ENCODE measurements at regions not wholly inside any gene's neighbourhood (a gene's known extent, or its start where the extent isn't known, plus 50 kb on each side); places are given as distances from the start of the nearest gene placed in this dataset.
"Not testable (repeated sequence)": the region's sequence is repeated elsewhere in the genome, so short reads cannot be mapped to it uniquely, and the experiment has no call there.

GRCh38 chr11:116666673-116667249 is 106.0 kb downstream of the BUD13 start:
- not testable (repeated sequence) for DNase-seq (ENCODE audit: low read depth in 2 of 2)

GRCh38 chr11:116665523-116665922 is 107.3 kb downstream of the BUD13 start:
- DNase-seq (ENCODE audit: low read depth in 2 of 2) = no peak

DNA sequence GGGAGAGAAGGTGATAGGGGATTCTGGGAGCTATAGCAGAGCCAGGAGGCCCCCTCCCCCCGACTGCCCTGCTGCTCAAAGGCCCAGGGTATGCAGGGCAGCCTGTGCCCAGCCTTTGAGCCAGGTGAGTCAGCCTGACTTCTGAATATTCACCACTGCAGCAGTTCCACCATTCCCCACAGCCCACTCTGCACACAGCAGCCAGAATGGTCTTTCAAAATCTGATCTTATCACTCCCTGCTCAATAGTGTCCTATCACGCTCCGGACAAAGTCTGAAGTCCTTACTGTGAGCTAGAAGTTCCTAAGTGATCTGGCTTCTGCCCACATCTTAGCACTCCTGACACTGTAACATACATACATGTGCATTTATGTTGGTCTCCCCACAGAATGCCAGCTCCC is 111.7 kb downstream of the BUD13 start:
- DNase-seq (ENCODE audit: low read depth in 2 of 2) = no peak

- DNase-seq (ENCODE audit: low read depth in 2 of 2) = no peak
These were observed 112.8 kb downstream of the BUD13 start for GRCh38 chr11:116660011-116660410.

DNA sequence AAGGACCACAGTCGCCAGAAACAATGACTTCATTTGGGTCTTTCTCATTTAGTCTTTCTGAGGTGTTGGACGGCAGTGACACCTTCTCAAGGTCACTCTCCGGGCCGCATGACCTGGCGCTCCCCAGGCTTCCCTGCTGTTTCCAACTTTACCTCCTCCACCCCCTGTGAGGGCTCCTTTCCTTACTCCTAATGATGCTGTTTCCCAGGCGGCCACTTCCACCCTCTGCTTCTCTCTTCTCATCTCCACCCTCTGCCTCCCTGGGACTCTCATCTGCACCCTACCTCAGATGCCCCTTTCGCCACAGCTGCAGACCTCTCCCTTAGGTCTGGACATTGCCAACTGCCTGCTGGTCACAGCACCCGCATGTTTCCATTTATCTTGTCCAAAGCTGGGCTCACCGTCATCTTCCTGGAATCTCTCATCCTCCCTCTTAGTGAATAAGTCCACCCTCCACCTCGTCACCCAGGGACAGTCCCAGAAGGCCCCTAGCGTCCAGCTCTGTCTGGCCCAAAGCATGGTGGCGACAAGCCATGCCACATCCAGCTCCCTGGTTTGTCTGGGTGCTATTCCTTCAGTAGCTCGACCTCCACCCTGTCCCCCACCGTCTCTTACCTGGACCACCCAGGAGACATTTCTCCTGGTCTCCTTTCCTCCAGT is 113.8 kb downstream of the BUD13 start:
- no peak for DNase-seq (ENCODE audit: low read depth in 2 of 2)

DNA sequence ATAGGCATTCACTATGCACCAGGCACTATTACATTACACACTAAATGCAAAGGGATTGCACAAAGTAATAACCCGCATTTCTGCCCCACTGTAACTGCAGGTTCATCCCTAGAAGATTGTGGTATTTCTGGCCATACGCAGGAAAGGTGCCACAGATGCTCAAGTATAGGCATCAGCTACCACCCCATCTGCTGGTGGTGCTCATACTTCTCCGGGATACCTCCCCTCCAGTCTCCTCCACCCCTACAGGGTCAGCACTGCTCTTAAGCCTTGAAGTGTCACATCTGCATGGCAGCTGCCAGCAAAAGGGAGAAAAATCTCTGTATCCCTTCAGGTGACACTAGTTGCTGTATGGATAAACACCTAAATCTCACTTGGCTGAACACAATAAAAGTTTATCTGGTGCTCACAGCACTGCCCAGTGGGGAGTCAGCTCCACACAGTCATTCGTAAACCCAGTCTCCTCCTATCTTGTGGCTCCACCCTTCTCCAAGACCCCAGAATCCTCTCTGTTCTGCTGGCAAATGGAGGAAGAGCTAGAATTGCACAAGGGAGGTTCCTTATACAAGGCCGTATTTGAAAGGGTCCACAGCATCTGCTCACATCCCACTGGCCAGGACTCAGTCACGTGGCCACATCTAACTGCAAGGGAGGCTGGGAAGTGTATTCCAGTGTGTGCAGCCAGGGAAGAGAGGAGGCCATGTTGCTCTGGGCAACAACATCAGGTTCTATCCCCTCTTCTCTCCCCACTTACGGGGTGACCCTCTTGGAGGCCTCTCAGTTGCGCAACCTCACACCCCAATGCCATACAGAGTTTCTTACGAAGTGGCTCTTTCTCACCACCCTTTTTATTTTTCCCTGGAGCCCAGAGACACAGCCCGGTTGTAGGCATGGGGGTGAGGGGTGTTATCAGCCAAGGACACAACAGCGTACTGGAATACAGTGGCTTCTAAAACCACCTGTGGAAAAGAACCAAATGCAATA is 114.7 kb downstream of the BUD13 start:
- no peak for DNase-seq (ENCODE audit: low read depth in 2 of 2)

DNA sequence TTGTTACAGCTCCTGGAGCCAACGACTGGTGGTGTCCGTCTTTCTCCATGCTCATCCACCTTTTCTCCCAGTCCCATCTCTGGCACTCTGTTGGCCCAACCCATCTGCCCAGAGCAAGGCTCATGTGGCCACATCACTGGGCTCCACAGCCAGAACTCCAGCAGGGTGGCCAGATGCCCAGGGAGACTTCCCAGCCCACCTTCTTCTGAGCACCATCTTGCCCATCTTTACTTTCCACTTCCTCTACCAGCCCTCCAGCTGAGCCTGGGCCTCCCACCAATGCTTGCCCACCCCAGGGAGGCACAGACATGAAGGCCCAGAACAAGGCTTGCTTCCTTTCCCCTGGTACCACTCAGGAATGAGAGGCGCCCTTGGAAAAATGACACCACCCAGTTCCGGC is 116.8 kb downstream of the BUD13 start:
- no peak for DNase-seq (ENCODE audit: low read depth in 2 of 2)

- DNase-seq (ENCODE audit: low read depth in 2 of 2) = no peak
These were observed 118.3 kb downstream of the BUD13 start for GRCh38 chr11:116654526-116654925.

DNA sequence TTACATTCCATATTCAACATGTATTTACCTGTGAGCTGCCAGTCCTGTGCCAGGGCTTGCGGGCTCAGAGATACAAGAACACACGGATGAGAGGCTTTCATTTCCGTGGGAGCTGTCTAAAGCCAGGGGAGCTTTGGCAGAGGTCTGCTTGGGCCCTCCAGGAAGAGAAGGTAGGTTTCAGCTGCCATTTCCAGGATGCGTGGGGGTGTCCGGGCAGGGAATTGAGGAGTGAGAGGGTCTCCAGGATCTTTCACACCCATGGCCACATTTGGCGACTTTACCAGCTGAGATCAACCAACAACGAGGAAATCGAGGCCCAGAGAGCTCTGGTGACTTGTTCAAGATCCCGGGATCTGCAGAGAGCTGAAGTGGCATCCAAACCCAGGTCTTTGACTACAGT is 119.6 kb downstream of the BUD13 start:
- no peak for DNase-seq (ENCODE audit: low read depth in 2 of 2)

- DNase-seq (ENCODE audit: low read depth in 2 of 2) = no peak
These were observed 121.0 kb downstream of the BUD13 start for GRCh38 chr11:116651737-116652237.

GRCh38 chr11:116651098-116651736 is 121.6 kb downstream of the BUD13 start:
- no peak for DNase-seq (ENCODE audit: low read depth in 2 of 2)

DNA sequence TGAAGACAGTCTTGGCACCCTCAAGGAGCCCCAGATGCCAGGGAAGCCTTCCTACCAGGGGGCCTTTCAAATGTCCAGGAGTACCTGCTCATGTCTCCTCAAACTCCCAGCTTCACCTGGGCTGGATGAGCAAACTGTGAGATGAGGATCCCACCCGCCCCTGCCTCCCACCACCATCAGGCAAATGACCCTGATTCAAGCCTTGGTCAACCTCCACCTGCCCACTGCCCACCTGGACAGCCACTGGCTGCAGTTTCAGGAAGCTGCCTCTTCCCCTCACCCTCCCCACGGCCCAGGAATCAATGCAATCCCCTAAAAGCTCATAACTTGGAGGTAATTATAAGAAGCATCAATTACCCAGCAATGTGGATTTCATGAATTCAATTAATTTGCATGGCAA is 122.7 kb downstream of the BUD13 start:
- DNase-seq (ENCODE audit: low read depth in 2 of 2) = no peak

DNA sequence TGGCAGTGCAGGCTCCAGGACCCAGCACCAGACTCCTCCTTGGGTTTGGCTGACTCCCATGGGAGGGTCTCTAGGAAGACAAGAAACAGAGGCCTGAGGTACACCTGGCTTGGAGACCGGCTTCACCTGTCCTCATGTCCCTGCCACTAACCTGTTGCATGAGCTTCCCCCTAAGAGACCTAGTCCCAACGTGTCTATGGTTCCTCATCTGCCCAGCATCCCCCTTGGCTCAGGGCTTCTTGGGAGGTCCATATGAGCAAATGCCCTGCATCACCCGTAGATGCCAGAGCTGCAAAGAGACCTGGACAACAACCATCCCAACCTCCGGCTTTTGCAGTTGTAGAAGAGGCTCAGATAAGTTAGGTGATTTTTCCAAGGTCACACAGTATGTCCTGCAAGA is 123.5 kb downstream of the BUD13 start:
- no peak for DNase-seq (ENCODE audit: low read depth in 2 of 2)

DNA sequence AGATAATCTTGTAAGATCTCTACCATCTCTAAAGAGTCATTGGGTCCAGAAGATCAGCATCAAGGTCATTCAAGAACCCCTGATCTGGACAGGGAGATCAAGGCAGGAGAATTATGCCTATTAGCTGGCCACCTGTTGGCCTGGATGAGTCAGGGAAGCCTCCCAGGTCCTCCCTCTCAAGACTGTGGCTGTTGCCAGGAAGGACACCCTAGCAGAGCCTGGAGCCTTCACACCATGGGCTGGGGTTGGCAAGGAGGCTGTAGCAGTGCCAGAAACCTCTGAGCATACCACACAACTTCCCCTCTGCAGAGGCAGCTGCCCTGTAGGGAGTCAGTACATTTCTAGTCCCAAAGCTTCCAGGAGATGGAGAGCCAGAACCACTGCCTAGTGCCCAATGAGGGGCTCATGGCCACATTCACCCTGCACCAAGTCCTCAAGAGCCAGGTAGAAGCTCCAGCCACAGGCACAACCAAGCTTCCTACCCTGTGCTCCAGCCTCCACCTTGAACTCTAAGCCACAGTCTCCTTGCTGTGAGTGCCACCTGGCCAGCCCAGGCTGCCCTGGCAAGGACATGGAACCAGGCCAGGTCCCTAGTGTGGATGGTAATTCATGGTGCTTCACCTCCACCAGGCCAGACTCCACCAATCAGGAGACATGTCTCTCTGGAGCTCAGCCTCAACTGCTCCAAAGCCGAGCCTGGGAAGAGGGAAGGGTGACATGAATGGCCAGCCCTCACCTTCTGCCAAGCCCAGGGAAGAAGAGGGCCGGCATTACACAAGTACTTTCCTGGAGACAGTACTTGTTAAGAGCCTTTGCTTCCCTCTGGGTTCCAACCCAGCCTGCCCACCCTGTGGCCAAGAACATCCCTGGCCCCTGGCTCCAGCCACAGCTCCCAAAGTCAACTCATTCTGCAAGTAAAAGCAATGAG is 124.3 kb downstream of the BUD13 start:
- no peak for DNase-seq (ENCODE audit: low read depth in 2 of 2)

GRCh38 chr11:116647305-116648080 is 125.3 kb downstream of the BUD13 start:
- no peak for DNase-seq (ENCODE audit: low read depth in 2 of 2)

GRCh38 chr11:116646191-116646590 is 126.6 kb downstream of the BUD13 start:
- DNase-seq (ENCODE audit: low read depth in 2 of 2) = no peak

DNA sequence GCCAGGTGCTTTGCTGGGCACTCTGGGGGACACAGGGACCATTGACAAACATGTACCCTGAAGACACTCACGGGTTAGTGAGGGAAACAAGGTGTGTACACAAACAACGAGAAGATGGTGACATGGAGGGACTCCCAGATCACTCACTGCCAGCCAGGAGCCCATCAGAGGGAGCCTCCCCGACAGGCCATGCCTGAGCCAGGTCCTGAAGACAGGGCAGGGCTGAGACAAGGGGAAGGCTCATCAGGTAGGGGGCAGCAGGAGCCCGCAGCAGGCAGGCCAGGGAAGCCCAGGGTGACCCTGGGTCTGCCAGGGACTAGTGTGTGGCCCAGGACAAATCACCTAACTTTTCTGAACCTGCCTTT is 127.9 kb downstream of the BUD13 start:
- no peak for DNase-seq (ENCODE audit: low read depth in 2 of 2)

- no peak for DNase-seq (ENCODE audit: low read depth in 2 of 2)
These were observed 128.4 kb downstream of the BUD13 start for GRCh38 chr11:116644201-116644940.

DNA sequence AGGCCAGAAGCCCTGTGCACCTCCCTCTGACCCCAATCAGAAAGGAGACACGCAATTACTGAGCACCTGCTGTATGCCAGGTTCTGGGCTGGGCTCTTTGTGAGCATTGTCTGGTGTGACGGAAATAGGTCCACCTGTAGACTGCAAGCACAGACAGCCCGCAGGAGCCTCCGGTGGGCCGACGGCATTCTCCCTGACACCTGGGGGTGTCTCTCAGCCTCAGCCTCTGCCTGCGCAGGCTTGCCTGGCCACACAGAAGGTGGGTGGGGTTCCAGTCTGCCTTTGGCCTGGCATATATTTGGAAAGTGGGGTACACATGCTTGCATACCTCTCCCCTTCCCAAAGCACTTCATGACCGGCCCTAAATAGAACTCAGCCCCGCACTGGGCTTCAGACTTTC is 129.3 kb downstream of the BUD13 start:
- DNase-seq (ENCODE audit: low read depth in 2 of 2) = no peak

GRCh38 chr11:116642902-116643301 is 129.9 kb downstream of the BUD13 start:
- no peak for DNase-seq (ENCODE audit: low read depth in 2 of 2)

Measured in stimulated activated CD4-positive, alpha-beta T cell treated with anti-CD3 and anti-CD28 coated beads, Interleukin-4, amount 100 ng/mL, for 48 hours (primary cell).